GM23338 (cell line): ENCODE measurements at regions not wholly inside any gene's neighbourhood (a gene's known extent, or its start where the extent isn't known, plus 50 kb on each side); places are given as distances from the start of the nearest gene placed in this dataset.
"Not testable (repeated sequence)": the region's sequence is repeated elsewhere in the genome, so short reads cannot be mapped to it uniquely, and the experiment has no call there.

Experiments used
- ATAC-seq: fragments of 200-7000 bp; cut with Tn5 transposase; 3 replicates; pipeline ENCODE4 v1.9.1; 2020
- DNase-seq: peaks from one replicate; pipeline ENCODE4 v3.0.0-alpha.2; 2015; ENCODE audit warnings: low spot score
- H2AFZ ChIP-seq: fragments of 200-600 bp; sonication (generic); 2 replicates; pipeline ENCODE4 v1.8.0; 2016; ENCODE audit warnings: antibody characterized with exemption, mild to moderate bottlenecking, moderate library complexity
- H3F3A ChIP-seq: fragments of 200-600 bp; sonication (generic); replicated peaks from 2 replicates; pipeline ENCODE4 v1.8.0; 2017; ENCODE audit warnings: antibody characterized with exemption, mixed run types, low read depth
- H3K27ac ChIP-seq: fragments of 200-600 bp; sonication (generic); 2 replicates; pipeline ENCODE4 v1.6.1; 2016; ENCODE audit warnings: low read depth
- H3K27me3 ChIP-seq: fragments of 200-600 bp; sonication (generic); 2 replicates; pipeline ENCODE4 v1.8.0; 2016; ENCODE audit warnings: mild to moderate bottlenecking, mixed run types, moderate library complexity; ENCODE audit not compliant: insufficient read depth
- H3K36me3 ChIP-seq: fragments of 200-600 bp; sonication (generic); 2 replicates; pipeline ENCODE4 v1.8.0; 2016; ENCODE audit warnings: mild to moderate bottlenecking; ENCODE audit not compliant: insufficient read depth
- H3K4me1 ChIP-seq: fragments of 200-600 bp; sonication (generic); 2 replicates; pipeline ENCODE4 v1.8.0; 2016; ENCODE audit warnings: mild to moderate bottlenecking, moderate library complexity; ENCODE audit not compliant: insufficient read depth
- H3K4me2 ChIP-seq: fragments of 200-600 bp; sonication (generic); 2 replicates; pipeline ENCODE4 v1.7.1; 2017; ENCODE audit warnings: mixed run types
- H3K4me3 ChIP-seq: fragments of 200-600 bp; sonication (generic); 2 replicates; pipeline ENCODE4 v1.6.1; 2016; ENCODE audit warnings: mixed run types
- H3K79me2 ChIP-seq: fragments of 200-600 bp; sonication (generic); replicated peaks from 2 replicates; pipeline ENCODE4 v1.8.0; 2017; ENCODE audit warnings: mild to moderate bottlenecking; ENCODE audit not compliant: insufficient read depth
- H3K9me2 ChIP-seq: fragments of 200-600 bp; sonication (generic); 2 replicates; pipeline ENCODE4 v1.8.0; 2017; ENCODE audit not compliant: insufficient read depth
- H4K20me1 ChIP-seq: fragments of 200-600 bp; sonication (generic); replicated peaks from 2 replicates; pipeline ENCODE4 v1.8.0; 2017; ENCODE audit warnings: mild to moderate bottlenecking; ENCODE audit not compliant: insufficient read depth
- H3K27ac Mint-ChIP-seq: 2 replicates; pipeline ENCODE4 v1.8.0; 2020; ENCODE audit warnings: inconsistent platforms, mild to moderate bottlenecking, moderate library complexity, mixed read lengths
- H3K27me3 Mint-ChIP-seq: 3 replicates; pipeline ENCODE4 v1.8.0; 2022; ENCODE audit warnings: low read depth, mild to moderate bottlenecking, moderate library complexity, mixed read lengths, inconsistent platforms; ENCODE audit not compliant: insufficient read depth, poor library complexity
- H3K36me3 Mint-ChIP-seq: 3 replicates; pipeline ENCODE4 v1.8.0; 2021; ENCODE audit warnings: low read depth, mild to moderate bottlenecking, inconsistent platforms, moderate library complexity, mixed read lengths
- H3K4me1 Mint-ChIP-seq: 3 replicates; pipeline ENCODE4 v1.8.0; 2020; ENCODE audit warnings: mild to moderate bottlenecking, inconsistent platforms, mixed read lengths
- H3K4me3 Mint-ChIP-seq: 3 replicates; pipeline ENCODE4 v1.8.0; 2021; ENCODE audit warnings: moderate library complexity, mild to moderate bottlenecking, inconsistent platforms, mixed read lengths
- H3K9me3 Mint-ChIP-seq: 3 replicates; pipeline ENCODE4 v1.8.0; 2020; ENCODE audit warnings: moderate library complexity, mild to moderate bottlenecking, inconsistent platforms, mixed read lengths
- CREB1 ChIP-seq: fragments of 250-450 bp; sonication (Bioruptor Pico); IDR thresholded peaks from 2 replicates; pipeline ENCODE4 v1.5.0; 2020; ENCODE audit warnings: low read depth, mild to moderate bottlenecking, moderate library complexity
- EZH2phosphoT487 ChIP-seq: fragments of 200-600 bp; sonication (generic); IDR thresholded peaks from one replicate; pipeline ENCODE4 v1.8.1; 2018; ENCODE audit warnings: antibody characterized with exemption; ENCODE audit not compliant: unreplicated experiment
- JUNB ChIP-seq: IDR thresholded peaks from one replicate; pipeline ENCODE4 v1.6.1; 2016; ENCODE audit warnings: antibody characterized with exemption; ENCODE audit not compliant: unreplicated experiment
- NANOG ChIP-seq: IDR thresholded peaks from 2 replicates; pipeline ENCODE4 v1.6.1; 2016; ENCODE audit warnings: antibody characterized with exemption, borderline replicate concordance
- POLR2AphosphoS5 ChIP-seq: IDR thresholded peaks from 2 replicates; pipeline ENCODE4 v1.6.1; 2016; ENCODE audit warnings: antibody characterized with exemption, low read depth
- STAT1 ChIP-seq: IDR thresholded peaks from one replicate; pipeline ENCODE4 v1.6.1; 2016; ENCODE audit warnings: antibody characterized with exemption; ENCODE audit not compliant: unreplicated experiment
- TF ChIP-seq, protein P1 (sequence below), 2 experiments: fragments of 200-600 bp in 1 of 2; sonication (generic) in 1 of 2; conservative IDR thresholded peaks; 2 replicates each; pipeline versions ENCODE4 v1.5.1 to v1.6.1; 2016 to 2017; ENCODE audit warnings: antibody characterized with exemption in 2 of 2, low read depth in 2 of 2, mild to moderate bottlenecking in 2 of 2, moderate library complexity in 1 of 2
- TF ChIP-seq, protein P2 (sequence below): IDR thresholded peaks from 2 replicates; pipeline ENCODE4 v1.6.1; 2016; ENCODE audit warnings: antibody characterized with exemption
- TF ChIP-seq, protein P3 (sequence below): fragments of 250-450 bp; sonication (Bioruptor Pico); IDR thresholded peaks from 2 replicates; pipeline ENCODE4 v1.5.0; 2020; ENCODE audit warnings: mild to moderate bottlenecking, moderate library complexity
- TF ChIP-seq, protein P4 (sequence below): IDR thresholded peaks from one replicate; pipeline ENCODE4 v1.6.1; 2018; ENCODE audit warnings: antibody characterized with exemption; ENCODE audit not compliant: unreplicated experiment

DNA sequence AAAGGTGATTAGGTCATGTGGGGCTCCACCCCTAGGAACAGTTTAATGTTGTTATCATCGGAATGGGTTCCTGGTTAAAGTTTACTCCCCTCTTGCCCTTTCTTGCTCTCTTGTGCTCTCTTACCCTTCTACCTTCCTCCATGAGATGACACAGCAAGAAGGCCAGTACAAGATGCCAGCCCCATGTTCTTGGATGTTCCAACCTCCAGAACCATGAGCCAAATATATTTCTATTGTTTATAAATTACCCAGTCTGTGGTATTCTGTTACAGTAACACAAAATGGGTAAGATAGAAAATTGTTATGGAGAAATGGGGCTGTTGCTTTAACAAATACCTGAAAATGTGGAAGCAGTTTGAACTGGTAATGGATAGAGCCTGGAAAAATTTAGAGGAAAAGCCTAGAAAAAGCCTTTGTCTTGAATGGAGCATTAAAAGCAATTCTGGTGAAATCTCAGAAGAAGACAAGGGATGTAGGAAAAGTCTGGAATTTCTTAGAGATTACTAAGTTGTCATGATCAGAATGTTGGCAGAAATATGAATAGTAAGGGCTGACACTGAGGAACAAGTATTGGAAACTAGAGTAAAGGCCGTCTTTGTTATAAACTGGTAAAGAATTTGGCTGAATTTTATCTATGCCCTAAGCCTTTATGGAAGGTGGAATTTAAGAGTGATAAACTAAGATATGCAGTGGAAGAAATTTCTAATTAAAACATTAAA is 53.5 kb upstream of the TSC22D1 start:
- Histone ChIP-seq H3K4me3 (no peak overlapping the region), H3F3A (no peaks in the 10 kb centered on the region), H4K20me1 (no peaks in the 10 kb centered on the region), H3K27ac (no peak overlapping the region), H2AFZ (no peak overlapping the region), H3K79me2 (no peaks in the 10 kb centered on the region), H3K27me3 (no peaks in the 10 kb centered on the region), H3K36me3 (no peaks in the 10 kb centered on the region), H3K9me2 (peaks cover 3% of the 10 kb centered on the region; the same call in 1 of the 2 replicates), H3K4me1 (no peaks in the 10 kb centered on the region), H3K4me2 (no peak overlapping the region)
- DNase-seq, result no peak
- H3K9me3 Mint-ChIP-seq, result no peaks in the 10 kb centered on the region
- no peak for ATAC-seq
- no peak overlapping the region for H3K4me3 Mint-ChIP-seq
- no peak for TF ChIP-seq NANOG
- TF ChIP-seq STAT1, result no peak
- TF ChIP-seq, protein P1, sequence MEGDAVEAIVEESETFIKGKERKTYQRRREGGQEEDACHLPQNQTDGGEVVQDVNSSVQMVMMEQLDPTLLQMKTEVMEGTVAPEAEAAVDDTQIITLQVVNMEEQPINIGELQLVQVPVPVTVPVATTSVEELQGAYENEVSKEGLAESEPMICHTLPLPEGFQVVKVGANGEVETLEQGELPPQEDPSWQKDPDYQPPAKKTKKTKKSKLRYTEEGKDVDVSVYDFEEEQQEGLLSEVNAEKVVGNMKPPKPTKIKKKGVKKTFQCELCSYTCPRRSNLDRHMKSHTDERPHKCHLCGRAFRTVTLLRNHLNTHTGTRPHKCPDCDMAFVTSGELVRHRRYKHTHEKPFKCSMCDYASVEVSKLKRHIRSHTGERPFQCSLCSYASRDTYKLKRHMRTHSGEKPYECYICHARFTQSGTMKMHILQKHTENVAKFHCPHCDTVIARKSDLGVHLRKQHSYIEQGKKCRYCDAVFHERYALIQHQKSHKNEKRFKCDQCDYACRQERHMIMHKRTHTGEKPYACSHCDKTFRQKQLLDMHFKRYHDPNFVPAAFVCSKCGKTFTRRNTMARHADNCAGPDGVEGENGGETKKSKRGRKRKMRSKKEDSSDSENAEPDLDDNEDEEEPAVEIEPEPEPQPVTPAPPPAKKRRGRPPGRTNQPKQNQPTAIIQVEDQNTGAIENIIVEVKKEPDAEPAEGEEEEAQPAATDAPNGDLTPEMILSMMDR (conservative IDR thresholded peaks at IDR 0.05; ENCODE audit: low read depth in 2 of 2), result no peak
- TF ChIP-seq, protein P2, sequence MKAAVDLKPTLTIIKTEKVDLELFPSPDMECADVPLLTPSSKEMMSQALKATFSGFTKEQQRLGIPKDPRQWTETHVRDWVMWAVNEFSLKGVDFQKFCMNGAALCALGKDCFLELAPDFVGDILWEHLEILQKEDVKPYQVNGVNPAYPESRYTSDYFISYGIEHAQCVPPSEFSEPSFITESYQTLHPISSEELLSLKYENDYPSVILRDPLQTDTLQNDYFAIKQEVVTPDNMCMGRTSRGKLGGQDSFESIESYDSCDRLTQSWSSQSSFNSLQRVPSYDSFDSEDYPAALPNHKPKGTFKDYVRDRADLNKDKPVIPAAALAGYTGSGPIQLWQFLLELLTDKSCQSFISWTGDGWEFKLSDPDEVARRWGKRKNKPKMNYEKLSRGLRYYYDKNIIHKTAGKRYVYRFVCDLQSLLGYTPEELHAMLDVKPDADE, result no peak
- no peak for TF ChIP-seq JUNB
- no peak for TF ChIP-seq POLR2AphosphoS5
- TF ChIP-seq, protein P3, sequence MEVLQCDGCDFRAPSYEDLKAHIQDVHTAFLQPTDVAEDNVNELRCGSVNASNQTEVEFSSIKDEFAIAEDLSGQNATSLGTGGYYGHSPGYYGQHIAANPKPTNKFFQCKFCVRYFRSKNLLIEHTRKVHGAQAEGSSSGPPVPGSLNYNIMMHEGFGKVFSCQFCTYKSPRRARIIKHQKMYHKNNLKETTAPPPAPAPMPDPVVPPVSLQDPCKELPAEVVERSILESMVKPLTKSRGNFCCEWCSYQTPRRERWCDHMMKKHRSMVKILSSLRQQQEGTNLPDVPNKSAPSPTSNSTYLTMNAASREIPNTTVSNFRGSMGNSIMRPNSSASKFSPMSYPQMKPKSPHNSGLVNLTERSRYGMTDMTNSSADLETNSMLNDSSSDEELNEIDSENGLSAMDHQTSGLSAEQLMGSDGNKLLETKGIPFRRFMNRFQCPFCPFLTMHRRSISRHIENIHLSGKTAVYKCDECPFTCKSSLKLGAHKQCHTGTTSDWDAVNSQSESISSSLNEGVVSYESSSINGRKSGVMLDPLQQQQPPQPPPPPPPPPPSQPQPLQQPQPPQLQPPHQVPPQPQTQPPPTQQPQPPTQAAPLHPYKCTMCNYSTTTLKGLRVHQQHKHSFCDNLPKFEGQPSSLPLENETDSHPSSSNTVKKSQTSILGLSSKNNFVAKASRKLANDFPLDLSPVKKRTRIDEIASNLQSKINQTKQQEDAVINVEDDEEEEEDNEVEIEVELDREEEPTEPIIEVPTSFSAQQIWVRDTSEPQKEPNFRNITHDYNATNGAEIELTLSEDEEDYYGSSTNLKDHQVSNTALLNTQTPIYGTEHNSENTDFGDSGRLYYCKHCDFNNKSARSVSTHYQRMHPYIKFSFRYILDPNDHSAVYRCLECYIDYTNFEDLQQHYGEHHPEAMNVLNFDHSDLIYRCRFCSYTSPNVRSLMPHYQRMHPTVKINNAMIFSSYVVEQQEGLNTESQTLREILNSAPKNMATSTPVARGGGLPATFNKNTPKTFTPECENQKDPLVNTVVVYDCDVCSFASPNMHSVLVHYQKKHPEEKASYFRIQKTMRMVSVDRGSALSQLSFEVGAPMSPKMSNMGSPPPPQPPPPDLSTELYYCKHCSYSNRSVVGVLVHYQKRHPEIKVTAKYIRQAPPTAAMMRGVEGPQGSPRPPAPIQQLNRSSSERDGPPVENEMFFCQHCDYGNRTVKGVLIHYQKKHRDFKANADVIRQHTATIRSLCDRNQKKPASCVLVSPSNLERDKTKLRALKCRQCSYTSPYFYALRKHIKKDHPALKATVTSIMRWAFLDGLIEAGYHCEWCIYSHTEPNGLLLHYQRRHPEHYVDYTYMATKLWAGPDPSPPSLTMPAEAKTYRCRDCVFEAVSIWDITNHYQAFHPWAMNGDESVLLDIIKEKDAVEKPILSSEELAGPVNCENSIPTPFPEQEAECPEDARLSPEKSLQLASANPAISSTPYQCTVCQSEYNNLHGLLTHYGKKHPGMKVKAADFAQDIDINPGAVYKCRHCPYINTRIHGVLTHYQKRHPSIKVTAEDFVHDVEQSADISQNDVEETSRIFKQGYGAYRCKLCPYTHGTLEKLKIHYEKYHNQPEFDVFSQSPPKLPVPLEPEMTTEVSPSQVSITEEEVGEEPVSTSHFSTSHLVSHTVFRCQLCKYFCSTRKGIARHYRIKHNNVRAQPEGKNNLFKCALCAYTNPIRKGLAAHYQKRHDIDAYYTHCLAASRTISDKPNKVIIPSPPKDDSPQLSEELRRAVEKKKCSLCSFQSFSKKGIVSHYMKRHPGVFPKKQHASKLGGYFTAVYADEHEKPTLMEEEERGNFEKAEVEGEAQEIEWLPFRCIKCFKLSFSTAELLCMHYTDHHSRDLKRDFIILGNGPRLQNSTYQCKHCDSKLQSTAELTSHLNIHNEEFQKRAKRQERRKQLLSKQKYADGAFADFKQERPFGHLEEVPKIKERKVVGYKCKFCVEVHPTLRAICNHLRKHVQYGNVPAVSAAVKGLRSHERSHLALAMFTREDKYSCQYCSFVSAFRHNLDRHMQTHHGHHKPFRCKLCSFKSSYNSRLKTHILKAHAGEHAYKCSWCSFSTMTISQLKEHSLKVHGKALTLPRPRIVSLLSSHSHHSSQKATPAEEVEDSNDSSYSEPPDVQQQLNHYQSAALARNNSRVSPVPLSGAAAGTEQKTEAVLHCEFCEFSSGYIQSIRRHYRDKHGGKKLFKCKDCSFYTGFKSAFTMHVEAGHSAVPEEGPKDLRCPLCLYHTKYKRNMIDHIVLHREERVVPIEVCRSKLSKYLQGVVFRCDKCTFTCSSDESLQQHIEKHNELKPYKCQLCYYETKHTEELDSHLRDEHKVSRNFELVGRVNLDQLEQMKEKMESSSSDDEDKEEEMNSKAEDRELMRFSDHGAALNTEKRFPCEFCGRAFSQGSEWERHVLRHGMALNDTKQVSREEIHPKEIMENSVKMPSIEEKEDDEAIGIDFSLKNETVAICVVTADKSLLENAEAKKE (CRISPR knock-in tag), result no peak
- no peak for TF ChIP-seq EZH2phosphoT487
- no peak for TF ChIP-seq CREB1
- TF ChIP-seq, protein P4, sequence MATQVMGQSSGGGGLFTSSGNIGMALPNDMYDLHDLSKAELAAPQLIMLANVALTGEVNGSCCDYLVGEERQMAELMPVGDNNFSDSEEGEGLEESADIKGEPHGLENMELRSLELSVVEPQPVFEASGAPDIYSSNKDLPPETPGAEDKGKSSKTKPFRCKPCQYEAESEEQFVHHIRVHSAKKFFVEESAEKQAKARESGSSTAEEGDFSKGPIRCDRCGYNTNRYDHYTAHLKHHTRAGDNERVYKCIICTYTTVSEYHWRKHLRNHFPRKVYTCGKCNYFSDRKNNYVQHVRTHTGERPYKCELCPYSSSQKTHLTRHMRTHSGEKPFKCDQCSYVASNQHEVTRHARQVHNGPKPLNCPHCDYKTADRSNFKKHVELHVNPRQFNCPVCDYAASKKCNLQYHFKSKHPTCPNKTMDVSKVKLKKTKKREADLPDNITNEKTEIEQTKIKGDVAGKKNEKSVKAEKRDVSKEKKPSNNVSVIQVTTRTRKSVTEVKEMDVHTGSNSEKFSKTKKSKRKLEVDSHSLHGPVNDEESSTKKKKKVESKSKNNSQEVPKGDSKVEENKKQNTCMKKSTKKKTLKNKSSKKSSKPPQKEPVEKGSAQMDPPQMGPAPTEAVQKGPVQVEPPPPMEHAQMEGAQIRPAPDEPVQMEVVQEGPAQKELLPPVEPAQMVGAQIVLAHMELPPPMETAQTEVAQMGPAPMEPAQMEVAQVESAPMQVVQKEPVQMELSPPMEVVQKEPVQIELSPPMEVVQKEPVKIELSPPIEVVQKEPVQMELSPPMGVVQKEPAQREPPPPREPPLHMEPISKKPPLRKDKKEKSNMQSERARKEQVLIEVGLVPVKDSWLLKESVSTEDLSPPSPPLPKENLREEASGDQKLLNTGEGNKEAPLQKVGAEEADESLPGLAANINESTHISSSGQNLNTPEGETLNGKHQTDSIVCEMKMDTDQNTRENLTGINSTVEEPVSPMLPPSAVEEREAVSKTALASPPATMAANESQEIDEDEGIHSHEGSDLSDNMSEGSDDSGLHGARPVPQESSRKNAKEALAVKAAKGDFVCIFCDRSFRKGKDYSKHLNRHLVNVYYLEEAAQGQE, result no peak
- peaks cover 1% of the 10 kb centered on the region for H3K27me3 Mint-ChIP-seq
- no peaks in the 10 kb centered on the region for H3K4me1 Mint-ChIP-seq
- no peaks in the 10 kb centered on the region; the same call in 2 of the 3 replicates for H3K36me3 Mint-ChIP-seq
- no peak overlapping the region for H3K27ac Mint-ChIP-seq

DNA sequence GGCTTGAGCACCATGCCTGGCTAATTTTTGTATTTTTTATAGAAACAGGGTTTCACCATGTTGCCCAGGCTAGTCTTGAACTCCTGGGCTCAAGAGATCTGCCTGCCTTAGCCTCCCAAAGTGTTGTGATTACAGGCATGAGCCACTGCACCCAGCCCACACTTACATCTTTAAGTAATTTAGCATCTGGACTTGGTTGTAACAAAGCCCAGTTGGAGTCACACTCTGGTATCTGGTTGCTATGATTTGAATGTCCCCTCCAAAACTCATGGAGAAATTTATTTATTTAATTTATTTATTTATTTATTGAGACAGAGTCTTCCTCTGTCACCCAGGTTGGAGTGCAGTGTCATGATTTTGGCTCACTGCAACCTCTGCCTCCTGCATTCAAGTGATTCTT is 52.7 kb upstream of the TSC22D1 start:
- H3K27me3 Mint-ChIP-seq, H3K9me3 Mint-ChIP-seq, DNase-seq, H3K4me3 Mint-ChIP-seq, ATAC-seq, H3K4me3 ChIP-seq, H3K9me2 ChIP-seq, H3K79me2 ChIP-seq, H3F3A ChIP-seq, H3K4me1 Mint-ChIP-seq, H3K27ac Mint-ChIP-seq, H3K36me3 Mint-ChIP-seq, H2AFZ ChIP-seq, H3K27ac ChIP-seq, H3K4me1 ChIP-seq, H3K27me3 ChIP-seq, H3K4me2 ChIP-seq, H3K36me3 ChIP-seq, H4K20me1 ChIP-seq: not testable (repeated sequence)
